ENCODE measurements at regions not wholly inside any gene's neighbourhood (a gene's known extent, or its start where the extent isn't known, plus 50 kb on each side); places are given as distances from the start of the nearest gene placed in this dataset.

DNA sequence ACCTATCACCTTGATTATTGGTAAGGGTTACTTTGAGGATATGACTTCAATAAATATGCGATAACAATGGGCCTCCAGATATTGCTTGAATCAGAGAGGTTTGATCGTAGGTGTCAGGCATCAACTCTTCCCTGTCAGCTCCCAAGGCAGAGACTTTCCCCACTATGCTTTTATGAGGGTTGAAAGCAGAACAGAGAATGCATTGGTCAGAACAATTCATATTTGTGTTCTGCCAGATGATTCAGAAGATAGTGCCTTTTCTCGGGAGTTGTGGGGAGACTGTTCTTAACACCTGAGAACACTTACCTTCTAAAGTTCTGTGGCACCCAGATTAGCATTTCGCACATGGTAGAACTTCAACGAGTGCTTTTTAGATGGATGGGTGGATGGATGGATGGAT is 386.3 kb upstream of the CADM1 start:
- Mint-ChIP-seq H3K36me3 (ENCODE audit: unreplicated experiment) (no peaks in the 10 kb centered on the region), H3K4me1 (ENCODE audit: low read depth, unreplicated experiment) (peaks cover 19% of the 10 kb centered on the region), H3K27me3 (ENCODE audit: unreplicated experiment) (peaks cover 2% of the 10 kb centered on the region), H3K4me3 (ENCODE audit: unreplicated experiment) (no peak overlapping the region), H3K27ac (ENCODE audit: unreplicated experiment) (no peak overlapping the region), H3K9me3 (ENCODE audit: unreplicated experiment) (peaks cover 2% of the 10 kb centered on the region)
- TF ChIP-seq, protein P1, sequence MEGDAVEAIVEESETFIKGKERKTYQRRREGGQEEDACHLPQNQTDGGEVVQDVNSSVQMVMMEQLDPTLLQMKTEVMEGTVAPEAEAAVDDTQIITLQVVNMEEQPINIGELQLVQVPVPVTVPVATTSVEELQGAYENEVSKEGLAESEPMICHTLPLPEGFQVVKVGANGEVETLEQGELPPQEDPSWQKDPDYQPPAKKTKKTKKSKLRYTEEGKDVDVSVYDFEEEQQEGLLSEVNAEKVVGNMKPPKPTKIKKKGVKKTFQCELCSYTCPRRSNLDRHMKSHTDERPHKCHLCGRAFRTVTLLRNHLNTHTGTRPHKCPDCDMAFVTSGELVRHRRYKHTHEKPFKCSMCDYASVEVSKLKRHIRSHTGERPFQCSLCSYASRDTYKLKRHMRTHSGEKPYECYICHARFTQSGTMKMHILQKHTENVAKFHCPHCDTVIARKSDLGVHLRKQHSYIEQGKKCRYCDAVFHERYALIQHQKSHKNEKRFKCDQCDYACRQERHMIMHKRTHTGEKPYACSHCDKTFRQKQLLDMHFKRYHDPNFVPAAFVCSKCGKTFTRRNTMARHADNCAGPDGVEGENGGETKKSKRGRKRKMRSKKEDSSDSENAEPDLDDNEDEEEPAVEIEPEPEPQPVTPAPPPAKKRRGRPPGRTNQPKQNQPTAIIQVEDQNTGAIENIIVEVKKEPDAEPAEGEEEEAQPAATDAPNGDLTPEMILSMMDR (IDR thresholded peaks at IDR 0.05; ENCODE audit: partially characterized antibody, unreplicated experiment), result no peak
- no peak for DNase-seq

DNA sequence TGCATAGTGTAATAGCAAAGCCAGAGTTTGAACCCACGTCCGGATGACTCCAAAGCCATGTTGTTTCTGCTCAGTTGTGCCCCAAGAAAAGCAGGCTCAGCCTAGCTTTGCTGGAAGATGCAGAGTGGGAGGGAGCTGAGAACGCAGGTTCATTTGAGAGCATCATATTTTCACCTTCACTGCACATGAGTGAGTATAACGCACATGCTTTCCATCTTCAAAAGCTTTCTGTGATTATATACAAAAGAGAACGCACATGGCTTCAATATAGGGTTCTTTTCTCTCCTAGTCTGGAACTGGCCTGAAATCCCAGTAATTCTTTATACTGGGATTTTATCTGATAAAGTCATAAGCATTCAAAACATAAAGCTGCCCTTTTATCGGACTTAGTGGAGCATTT is 385.5 kb upstream of the CADM1 start:
- Mint-ChIP-seq H3K9me3 (ENCODE audit: unreplicated experiment) (peaks cover 5% of the 10 kb centered on the region), H3K27ac (ENCODE audit: unreplicated experiment) (no peak overlapping the region), H3K27me3 (ENCODE audit: unreplicated experiment) (peaks cover 2% of the 10 kb centered on the region), H3K36me3 (ENCODE audit: unreplicated experiment) (no peaks in the 10 kb centered on the region), H3K4me3 (ENCODE audit: unreplicated experiment) (no peak overlapping the region), H3K4me1 (ENCODE audit: low read depth, unreplicated experiment) (peaks cover 25% of the 10 kb centered on the region)
- TF ChIP-seq, protein P1 (IDR thresholded peaks at IDR 0.05; ENCODE audit: partially characterized antibody, unreplicated experiment), result no peak
- DNase-seq, result no peak

DNA sequence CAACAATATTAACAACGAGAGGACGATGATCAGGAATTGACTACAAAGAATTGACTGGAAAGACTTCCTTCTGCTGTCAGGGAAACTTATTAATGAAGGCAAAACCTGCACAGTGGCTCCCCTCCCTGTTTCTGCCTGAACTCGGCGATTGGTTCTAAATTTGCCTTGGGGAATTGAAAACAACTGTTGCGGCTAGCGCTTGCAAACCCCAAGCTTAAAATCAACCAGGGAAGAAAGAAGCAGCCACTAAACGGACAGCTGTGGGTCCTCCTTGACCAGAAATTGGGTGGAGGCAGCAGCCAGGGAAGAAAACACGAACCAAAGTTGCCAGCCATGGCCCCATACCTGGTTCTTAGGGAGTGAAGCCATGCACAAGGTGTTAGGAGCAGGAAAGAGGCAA is 383.5 kb upstream of the CADM1 start:
- TF ChIP-seq, protein P1 (IDR thresholded peaks at IDR 0.05; ENCODE audit: partially characterized antibody, unreplicated experiment), result no peak
- Mint-ChIP-seq H3K27me3 (ENCODE audit: unreplicated experiment) (peaks cover 2% of the 10 kb centered on the region), H3K9me3 (ENCODE audit: unreplicated experiment) (peaks cover 3% of the 10 kb centered on the region), H3K4me3 (ENCODE audit: unreplicated experiment) (no peak overlapping the region), H3K27ac (ENCODE audit: unreplicated experiment) (no peak overlapping the region), H3K4me1 (ENCODE audit: low read depth, unreplicated experiment) (peaks cover 20% of the 10 kb centered on the region), H3K36me3 (ENCODE audit: unreplicated experiment) (no peaks in the 10 kb centered on the region)
- DNase-seq, result no peak

DNA sequence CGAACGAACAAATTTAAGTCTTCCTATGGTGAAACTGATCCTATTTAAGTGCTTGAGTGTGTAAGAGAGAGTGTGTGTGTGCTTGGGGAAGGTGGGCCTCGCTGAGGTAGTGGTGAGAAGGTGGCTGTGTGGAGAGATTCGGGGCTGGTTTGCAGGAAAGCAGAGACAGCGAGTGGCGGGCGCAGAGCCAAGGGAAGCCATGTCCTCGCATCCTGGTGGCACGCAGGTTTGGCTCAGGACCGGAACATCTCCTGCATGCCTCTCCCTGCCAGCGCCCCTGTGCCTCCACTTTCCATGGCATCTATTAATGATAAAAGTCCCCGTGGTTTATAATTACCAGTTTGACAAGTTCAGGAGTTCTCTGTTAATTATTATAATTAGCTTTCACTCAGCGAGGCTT is 383.1 kb upstream of the CADM1 start:
- no peak overlapping the region for H3K27ac Mint-ChIP-seq (ENCODE audit: unreplicated experiment)
- peaks cover 2% of the 10 kb centered on the region for H3K27me3 Mint-ChIP-seq (ENCODE audit: unreplicated experiment)
- H3K36me3 Mint-ChIP-seq (ENCODE audit: unreplicated experiment), result no peaks in the 10 kb centered on the region
- DNase-seq, result no peak
- TF ChIP-seq, protein P1 (IDR thresholded peaks at IDR 0.05; ENCODE audit: partially characterized antibody, unreplicated experiment), result no peak
- peaks cover 3% of the 10 kb centered on the region for H3K9me3 Mint-ChIP-seq (ENCODE audit: unreplicated experiment)
- peaks cover 20% of the 10 kb centered on the region for H3K4me1 Mint-ChIP-seq (ENCODE audit: low read depth, unreplicated experiment)
- no peak overlapping the region for H3K4me3 Mint-ChIP-seq (ENCODE audit: unreplicated experiment)

DNA sequence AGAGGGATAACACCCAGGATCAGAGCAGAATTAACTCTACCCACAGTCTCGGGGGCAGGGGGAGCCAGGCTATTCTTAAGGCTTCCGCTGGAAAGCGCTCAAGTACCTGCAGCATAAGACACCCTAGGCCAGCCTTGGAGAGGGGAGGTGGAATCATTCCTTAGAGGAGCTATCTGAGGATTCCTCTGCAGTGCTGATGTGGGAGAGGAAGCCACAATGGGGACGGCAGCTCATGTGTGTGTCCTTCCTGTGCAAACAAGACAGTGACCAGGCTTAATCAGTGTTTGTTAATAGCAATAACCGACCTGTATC is 382.2 kb upstream of the CADM1 start:
- H3K4me3 Mint-ChIP-seq (ENCODE audit: unreplicated experiment), result no peak overlapping the region

More for the DNA sequence above, 382.2 kb upstream of the CADM1 start:
- Mint-ChIP-seq H3K4me1 (ENCODE audit: low read depth, unreplicated experiment) (peaks cover 20% of the 10 kb centered on the region), H3K9me3 (ENCODE audit: unreplicated experiment) (peaks cover 3% of the 10 kb centered on the region), H3K36me3 (ENCODE audit: unreplicated experiment) (peaks cover 6% of the 10 kb centered on the region), H3K27ac (ENCODE audit: unreplicated experiment) (no peak overlapping the region), H3K27me3 (ENCODE audit: unreplicated experiment) (peaks cover 2% of the 10 kb centered on the region)
- TF ChIP-seq, protein P1 (IDR thresholded peaks at IDR 0.05; ENCODE audit: partially characterized antibody, unreplicated experiment), result no peak
- DNase-seq, result no peak
